ENCODE measurements at regions not wholly inside any gene's neighbourhood (a gene's known extent, or its start where the extent isn't known, plus 50 kb on each side); places are given as distances from the start of the nearest gene placed in this dataset.

DNA sequence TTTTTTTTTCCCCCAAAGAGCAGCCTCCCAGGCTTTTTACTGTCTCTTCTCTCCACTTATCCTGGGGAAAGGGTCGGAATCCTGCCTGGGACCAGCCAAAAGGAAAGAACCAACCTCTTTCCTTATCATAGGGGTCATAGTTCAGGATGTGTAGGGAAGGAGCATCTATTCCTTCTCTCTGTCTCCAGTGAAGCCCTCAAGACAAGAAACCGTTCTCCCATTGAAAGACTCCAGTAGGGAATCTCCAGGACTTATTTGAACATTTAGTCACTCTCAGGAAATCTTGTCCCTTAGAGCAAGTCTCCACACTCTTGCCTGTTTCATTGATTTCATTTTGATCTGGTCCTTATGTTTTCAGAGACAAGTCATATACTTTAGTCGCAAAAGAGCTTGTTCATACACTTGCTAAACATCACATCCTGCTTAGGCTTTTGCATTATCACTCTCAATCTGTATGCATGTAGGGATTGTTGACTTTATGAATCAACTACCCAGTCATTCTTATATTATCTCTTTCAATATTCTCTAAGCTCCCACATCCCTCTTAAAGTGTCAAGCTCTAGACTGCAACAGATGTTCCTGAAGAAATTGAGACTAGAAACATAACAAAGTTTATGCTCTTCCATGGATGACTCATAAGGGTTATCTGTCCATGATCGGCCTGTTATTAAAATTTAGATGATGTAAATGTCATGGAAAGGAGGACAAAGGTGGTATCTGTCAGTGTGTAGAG lies 116.2 kb upstream of the ST6GAL2 start:
- H3K9me3 Mint-ChIP-seq, result peaks cover 4 to 7% of the 10 kb centered on the region in 2 donors
- no peak for ATAC-seq
- DNase-seq (ENCODE audit: low spot score in 2 of 2), result no peak

GRCh38 chr2:107002735-107003134 lies 116.8 kb upstream of the ST6GAL2 start:
- no peak for ATAC-seq
- DNase-seq (ENCODE audit: low spot score in 2 of 2), result no peak
- H3K36me3 Mint-ChIP-seq, result no peaks in the 10 kb centered on the region
- H3K9me3 Mint-ChIP-seq, result peaks cover 4 to 8% of the 10 kb centered on the region in 2 donors
- H3K27ac Mint-ChIP-seq, result no peak overlapping the region

More for the DNA sequence above, 116.2 kb upstream of the ST6GAL2 start:
- no peak overlapping the region for H3K27ac Mint-ChIP-seq
- no peaks in the 10 kb centered on the region for H3K36me3 Mint-ChIP-seq

DNA sequence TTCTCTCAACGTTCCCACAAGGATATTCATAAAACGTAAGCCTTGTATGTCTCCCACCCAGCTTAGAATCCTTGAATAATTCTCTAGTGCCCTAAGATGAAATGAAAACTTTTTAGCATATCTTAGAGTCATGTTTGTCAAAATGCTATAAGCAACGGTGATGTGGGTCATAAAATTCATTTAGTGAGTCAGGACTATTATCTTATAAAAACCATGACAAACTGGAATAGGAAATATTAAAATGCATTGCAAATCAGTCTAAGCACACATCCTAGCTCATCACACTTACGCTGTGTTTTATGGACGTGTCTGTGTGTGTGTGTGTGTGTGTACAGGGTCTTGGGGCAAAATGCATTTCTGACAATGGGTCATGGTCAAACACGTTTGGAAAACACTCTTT lies 119.9 kb upstream of the ST6GAL2 start:
- H3K9me3 Mint-ChIP-seq, result peaks cover 4 to 8% of the 10 kb centered on the region in 2 donors
- H3K36me3 Mint-ChIP-seq, result no peaks in the 10 kb centered on the region
- DNase-seq (ENCODE audit: low spot score in 2 of 2), result no peak
- H3K27ac Mint-ChIP-seq, result no peak overlapping the region
- no peak for ATAC-seq

DNA sequence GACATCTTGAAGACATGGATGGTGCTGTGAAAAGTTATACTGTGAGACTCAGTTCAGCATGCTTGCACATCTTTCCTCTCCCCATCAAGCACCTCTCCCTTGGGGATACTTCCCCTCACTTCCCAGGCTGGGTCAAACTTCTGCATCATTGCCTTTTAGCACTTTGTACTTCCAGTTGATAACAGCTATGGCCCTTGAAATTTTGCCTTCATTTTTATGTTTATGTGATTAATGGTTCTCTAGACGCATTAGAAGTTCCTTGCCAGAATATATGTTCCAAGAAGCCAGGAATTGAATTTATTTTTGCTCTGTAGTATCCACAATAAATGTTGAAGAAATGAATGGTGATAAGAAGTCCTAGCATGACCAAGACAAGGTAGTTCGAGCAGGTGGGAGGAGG lies 120.9 kb upstream of the ST6GAL2 start:
- Mint-ChIP-seq H3K36me3 (no peaks in the 10 kb centered on the region), H3K9me3 (peaks cover 8 to 11% of the 10 kb centered on the region in 2 donors), H3K27ac (no peak overlapping the region)
- no peak for DNase-seq (ENCODE audit: low spot score in 2 of 2)
- ATAC-seq, result no peak

GRCh38 chr2:107007927-107008326 lies 122.0 kb upstream of the ST6GAL2 start:
- ATAC-seq, result no peak
- no peak overlapping the region for H3K27ac Mint-ChIP-seq
- no peak for DNase-seq (ENCODE audit: low spot score in 2 of 2)
- H3K36me3 Mint-ChIP-seq, result no peaks in the 10 kb centered on the region
- H3K9me3 Mint-ChIP-seq, result peaks cover 8 to 11% of the 10 kb centered on the region in 2 donors

GRCh38 chr2:107008843-107009242 lies 122.9 kb upstream of the ST6GAL2 start:
- DNase-seq (ENCODE audit: low spot score in 2 of 2) (no peak), ATAC-seq (no peak)
- no peak overlapping the region for H3K27ac Mint-ChIP-seq
- H3K36me3 Mint-ChIP-seq, result no peaks in the 10 kb centered on the region
- H3K9me3 Mint-ChIP-seq, result peaks cover 8 to 11% of the 10 kb centered on the region in 2 donors

DNA sequence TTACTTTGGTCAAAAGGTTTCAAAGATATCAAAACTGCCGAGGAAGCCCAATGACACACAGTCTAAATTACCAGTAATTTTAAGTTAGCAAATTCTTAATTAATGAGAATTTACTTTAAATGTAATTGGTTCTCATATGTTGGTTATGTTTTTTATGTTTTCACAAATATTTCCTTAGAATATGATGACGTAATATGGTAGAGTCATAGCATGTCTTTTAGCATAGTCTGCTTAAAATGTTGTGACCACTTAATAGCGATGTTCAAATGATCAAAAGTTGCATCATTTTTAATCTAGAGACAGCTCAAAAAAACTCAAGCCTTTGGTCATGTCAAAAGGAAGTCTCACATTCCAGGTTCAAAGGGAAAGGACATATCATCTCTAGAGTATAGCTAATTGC lies 123.3 kb upstream of the ST6GAL2 start:
- H3K27ac Mint-ChIP-seq, result no peak overlapping the region
- no peak for DNase-seq (ENCODE audit: low spot score in 2 of 2)
- peaks cover 7 to 9% of the 10 kb centered on the region in 2 donors for H3K9me3 Mint-ChIP-seq
- H3K36me3 Mint-ChIP-seq, result no peaks in the 10 kb centered on the region
- ATAC-seq, result no peak

DNA sequence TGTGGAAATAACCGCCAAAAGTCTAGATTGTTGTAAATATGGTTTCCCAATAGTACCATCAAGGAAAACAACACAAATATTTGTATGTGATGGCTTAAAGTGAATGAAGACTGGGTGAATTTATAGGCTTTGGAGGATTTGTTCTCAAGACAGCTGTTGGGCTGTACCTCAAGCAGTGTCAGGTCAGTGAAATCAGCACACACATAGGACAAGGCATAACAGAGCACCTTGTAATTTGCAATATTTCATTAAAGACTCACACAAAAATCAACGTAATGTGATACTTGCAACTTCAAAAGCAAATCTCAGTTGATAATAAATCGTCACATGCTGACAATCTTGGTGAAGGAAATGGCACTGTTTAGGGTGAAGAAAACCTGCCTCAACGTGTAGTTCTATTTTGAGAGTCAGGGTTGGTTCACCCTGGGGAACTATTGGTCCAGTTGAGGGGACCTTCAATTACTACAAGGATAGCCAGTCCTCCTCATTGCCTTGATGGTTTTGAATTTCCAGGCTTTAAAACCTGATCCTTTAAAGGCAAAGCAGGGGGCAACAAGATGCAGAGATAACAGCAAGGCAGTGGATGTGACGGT lies 126.8 kb upstream of the ST6GAL2 start:
- no peak overlapping the region for H3K27ac Mint-ChIP-seq
- H3K36me3 Mint-ChIP-seq, result no peaks in the 10 kb centered on the region
- ATAC-seq (no peak), DNase-seq (ENCODE audit: low spot score in 2 of 2) (no peak)
- H3K9me3 Mint-ChIP-seq, result peaks cover 0 to 6% of the 10 kb centered on the region in 2 donors

DNA sequence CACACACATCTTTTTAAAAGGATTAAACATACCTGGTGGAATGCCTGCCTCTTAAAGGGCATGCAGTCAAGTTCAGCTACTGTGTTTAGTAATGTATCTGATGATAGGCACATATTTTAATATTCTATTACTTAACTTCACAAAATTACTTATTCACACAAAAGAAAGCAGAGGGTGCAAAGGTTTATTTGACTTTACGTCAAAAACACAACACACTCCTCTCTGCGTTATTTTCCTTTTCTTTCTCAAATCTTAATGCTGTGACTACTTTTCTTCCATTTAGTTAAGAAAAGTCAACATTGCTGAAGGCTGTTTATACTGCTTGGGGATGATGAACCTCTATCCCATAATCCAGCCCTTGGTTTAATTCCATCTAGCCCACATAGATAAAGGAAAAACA lies 127.9 kb upstream of the ST6GAL2 start:
- no peak overlapping the region for H3K27ac Mint-ChIP-seq
- no peak for DNase-seq (ENCODE audit: low spot score in 2 of 2)
- H3K36me3 Mint-ChIP-seq, result no peaks in the 10 kb centered on the region
- ATAC-seq, result no peak
- H3K9me3 Mint-ChIP-seq, result peaks cover 0 to 6% of the 10 kb centered on the region in 2 donors

- no peak for ATAC-seq
- H3K27ac Mint-ChIP-seq, result no peak overlapping the region
These were observed 132.4 kb upstream of the ST6GAL2 start for GRCh38 chr2:107018366-107018765.

DNA sequence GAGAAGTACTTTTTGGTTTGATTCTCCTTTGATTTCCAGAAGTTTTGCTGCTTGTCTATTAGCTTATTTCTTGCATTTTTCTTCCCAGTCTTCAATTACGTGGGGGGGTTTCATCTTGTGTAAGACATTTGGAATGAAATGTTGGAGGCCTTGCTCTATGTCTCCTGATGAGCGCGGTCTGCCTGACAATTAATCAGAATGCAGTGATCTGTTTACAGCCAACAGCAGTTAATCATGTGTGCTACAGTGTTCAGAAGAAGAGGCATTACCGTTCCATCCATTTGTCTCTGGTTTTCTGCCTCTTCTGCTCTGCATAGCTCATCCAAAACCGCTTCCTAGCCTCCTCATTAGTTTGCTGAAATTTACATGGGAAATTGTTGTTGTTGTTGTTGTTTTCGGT lies 134.4 kb upstream of the ST6GAL2 start:
- DNase-seq (ENCODE audit: low spot score in 2 of 2) (no peak), ATAC-seq (no peak)
- peaks cover 0 to 5% of the 10 kb centered on the region in 2 donors for H3K36me3 Mint-ChIP-seq
- H3K9me3 Mint-ChIP-seq, result peaks cover 5 to 12% of the 10 kb centered on the region in 2 donors
- no peak overlapping the region for H3K27ac Mint-ChIP-seq

More at GRCh38 chr2:107018366-107018765, 132.4 kb upstream of the ST6GAL2 start:
- no peak for DNase-seq (ENCODE audit: low spot score in 2 of 2)
- no peaks in the 10 kb centered on the region for H3K36me3 Mint-ChIP-seq
- H3K9me3 Mint-ChIP-seq, result peaks cover 0 to 5% of the 10 kb centered on the region in 2 donors

DNA sequence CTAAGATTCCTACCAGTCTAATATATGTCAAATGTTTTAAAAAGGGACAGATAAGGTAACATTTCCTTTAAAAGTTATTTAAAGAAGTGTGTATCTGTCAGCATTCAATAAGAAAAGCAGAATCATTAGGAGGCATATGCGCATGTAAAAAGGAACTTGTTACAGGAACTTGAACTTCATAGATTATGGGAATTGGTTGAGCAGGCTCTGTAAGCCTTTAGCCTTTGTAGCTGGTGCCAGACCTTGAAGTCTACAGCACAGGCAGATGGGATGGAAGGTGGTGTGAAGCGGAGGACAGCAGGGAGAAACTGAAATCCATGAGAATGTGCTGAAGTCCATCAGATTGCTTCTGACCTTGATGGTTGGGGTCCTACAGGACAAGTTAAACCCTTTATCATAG lies 138.3 kb upstream of the ST6GAL2 start:
- no peak overlapping the region for H3K27ac Mint-ChIP-seq
- ATAC-seq (no peak), DNase-seq (ENCODE audit: low spot score in 2 of 2) (no peak)
- H3K9me3 Mint-ChIP-seq, result peaks cover 12 to 14% of the 10 kb centered on the region in 2 donors
- H3K36me3 Mint-ChIP-seq, result peaks cover 0 to 10% of the 10 kb centered on the region in 2 donors

GRCh38 chr2:107025291-107025857 lies 139.4 kb upstream of the ST6GAL2 start:
- ATAC-seq (no peak), DNase-seq (ENCODE audit: low spot score in 2 of 2) (no peak)
- peaks cover 12 to 14% of the 10 kb centered on the region in 2 donors for H3K9me3 Mint-ChIP-seq
- peaks cover 0 to 10% of the 10 kb centered on the region in 2 donors for H3K36me3 Mint-ChIP-seq
- H3K27ac Mint-ChIP-seq, result no peak overlapping the region

- H3K36me3 Mint-ChIP-seq, result peaks cover 0 to 10% of the 10 kb centered on the region in 2 donors
- ATAC-seq (no peak), DNase-seq (ENCODE audit: low spot score in 2 of 2) (no peak)
- no peak overlapping the region for H3K27ac Mint-ChIP-seq
- H3K9me3 Mint-ChIP-seq, result peaks cover 12 to 14% of the 10 kb centered on the region in 2 donors
These were observed 140.0 kb upstream of the ST6GAL2 start for GRCh38 chr2:107025869-107026380.

DNA sequence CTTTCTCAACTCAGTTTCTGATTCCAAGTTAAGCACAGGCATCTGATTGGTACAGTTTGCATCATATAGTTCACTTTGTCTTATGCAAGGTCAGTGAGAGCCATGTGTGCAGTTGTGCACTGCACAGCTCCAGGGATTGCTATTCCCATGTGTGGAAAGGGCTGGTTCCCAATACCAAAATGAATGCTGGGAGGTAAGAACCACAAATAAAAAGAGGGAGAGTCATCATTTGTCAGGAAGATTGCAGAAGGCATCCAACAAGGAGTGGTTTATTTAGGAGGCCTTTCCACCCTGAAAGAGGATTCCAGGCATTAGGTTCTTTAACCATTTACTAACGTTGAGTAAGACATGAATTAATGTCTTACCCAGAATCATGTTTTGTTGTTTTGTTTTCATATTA lies 141.2 kb upstream of the ST6GAL2 start:
- peaks cover 0 to 10% of the 10 kb centered on the region in 2 donors for H3K36me3 Mint-ChIP-seq
- ATAC-seq (no peak), DNase-seq (ENCODE audit: low spot score in 2 of 2) (no peak)
- H3K9me3 Mint-ChIP-seq, result peaks cover 12 to 14% of the 10 kb centered on the region in 2 donors
- no peak overlapping the region for H3K27ac Mint-ChIP-seq

GRCh38 chr2:107027810-107028209 lies 141.8 kb upstream of the ST6GAL2 start:
- DNase-seq (ENCODE audit: low spot score in 2 of 2) (no peak), ATAC-seq (no peak)
- H3K36me3 Mint-ChIP-seq, result peaks cover 0 to 10% of the 10 kb centered on the region in 2 donors
- H3K27ac Mint-ChIP-seq, result no peak overlapping the region
- H3K9me3 Mint-ChIP-seq, result peaks cover 7 to 14% of the 10 kb centered on the region in 2 donors

GRCh38 chr2:107028661-107029060 lies 142.7 kb upstream of the ST6GAL2 start:
- ATAC-seq (no peak), DNase-seq (ENCODE audit: low spot score in 2 of 2) (no peak)
- Mint-ChIP-seq H3K9me3 (peaks cover 7 to 14% of the 10 kb centered on the region in 2 donors), H3K27ac (no peak overlapping the region), H3K36me3 (peaks cover 0 to 10% of the 10 kb centered on the region in 2 donors)
